ENCODE measurements at regions not wholly inside any gene's neighbourhood (a gene's known extent, or its start where the extent isn't known, plus 50 kb on each side); places are given as distances from the start of the nearest gene placed in this dataset.

- intact Hi-C loops (cut with micrococcal nuclease): no loop called here
Measured at GRCh38 chr9:117549444-117549843, 134.6 kb upstream of the ASTN2 start.

DNA sequence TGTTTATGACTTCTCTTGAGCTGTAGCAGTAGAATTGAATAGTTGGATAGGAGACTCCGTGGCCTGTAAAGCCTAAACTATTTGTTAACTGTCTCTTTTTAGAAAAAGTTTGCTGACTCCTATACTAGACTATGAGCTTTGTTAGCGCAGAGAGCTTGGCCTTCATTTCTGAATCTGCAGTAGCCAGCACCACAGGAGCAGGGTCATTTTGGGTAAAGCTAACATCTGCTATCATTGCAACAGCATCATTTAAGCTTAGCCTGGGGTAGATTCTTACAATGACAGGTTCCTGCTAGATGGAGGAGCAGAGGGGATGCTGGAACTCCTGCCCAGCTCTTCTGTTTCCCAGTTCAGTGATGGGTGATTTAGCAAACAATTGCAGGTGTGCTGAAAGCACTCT, 133.7 kb upstream of the ASTN2 start:
- intact Hi-C loops (cut with micrococcal nuclease): no loop called here

DNA sequence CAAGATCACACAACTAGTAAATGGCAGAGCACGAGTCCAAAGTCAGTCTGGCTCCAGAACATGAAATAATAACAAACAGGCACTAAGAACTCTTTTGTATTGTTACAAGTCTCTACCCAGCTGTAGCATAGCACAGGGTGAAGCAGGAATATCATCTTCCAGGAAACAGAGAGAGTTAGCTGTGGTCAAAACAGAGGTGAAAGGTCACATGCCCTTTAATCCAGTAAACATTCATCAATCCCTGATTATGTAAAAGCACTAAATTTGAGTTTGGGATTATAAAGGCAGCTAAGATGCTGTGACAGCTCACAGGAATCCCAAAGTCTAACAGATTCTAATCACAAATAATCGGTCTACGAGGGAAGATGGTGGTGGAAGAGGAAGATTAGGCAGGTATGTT, 133.0 kb upstream of the ASTN2 start:
- intact Hi-C loops (cut with micrococcal nuclease): no loop called here

GRCh38 chr9:117546894-117547678, 132.2 kb upstream of the ASTN2 start:
- intact Hi-C loops (cut with micrococcal nuclease): no loop called here

DNA sequence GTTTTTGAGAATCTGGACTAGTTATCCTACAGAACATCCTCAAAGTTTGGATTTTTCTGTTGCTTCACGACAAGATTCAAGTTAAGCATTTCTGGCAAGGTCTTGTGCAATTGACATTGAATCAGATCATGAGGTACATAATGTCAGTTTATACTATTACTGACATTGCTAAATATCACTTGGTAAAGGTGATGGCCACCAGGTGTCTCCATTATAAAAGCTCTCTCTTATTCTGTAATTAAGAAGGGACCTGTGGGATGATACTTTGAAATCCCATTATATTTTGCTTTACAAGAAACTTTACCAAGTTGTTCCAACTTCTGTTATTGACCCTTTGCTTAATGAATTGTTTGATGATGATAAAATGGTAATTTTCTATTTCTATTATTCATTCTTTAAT, 131.0 kb upstream of the ASTN2 start:
- intact Hi-C loops (cut with micrococcal nuclease): no loop called here

DNA sequence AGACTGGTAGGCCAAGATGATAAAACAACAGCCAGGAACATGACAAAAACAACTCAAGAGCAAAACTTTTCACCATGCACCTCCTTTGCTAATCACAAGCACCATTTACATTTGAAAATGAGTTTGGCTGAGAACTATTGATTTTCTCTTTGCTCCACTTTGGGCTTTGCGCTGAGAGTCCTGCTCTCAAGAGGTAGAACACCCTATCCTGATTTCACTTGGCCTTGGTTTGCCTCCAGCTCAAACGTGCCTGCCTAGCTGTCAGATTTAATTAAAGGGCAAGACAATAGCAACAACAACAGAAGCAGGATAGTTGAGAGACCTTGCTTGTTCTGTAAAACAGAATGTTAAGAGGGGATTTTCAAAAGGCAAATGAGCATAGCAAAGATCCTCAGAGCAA, 128.2 kb upstream of the ASTN2 start:
- intact Hi-C loops (cut with micrococcal nuclease): no loop called here

GRCh38 chr9:117542021-117542420, 127.2 kb upstream of the ASTN2 start:
- intact Hi-C loops (cut with micrococcal nuclease): no loop called here

DNA sequence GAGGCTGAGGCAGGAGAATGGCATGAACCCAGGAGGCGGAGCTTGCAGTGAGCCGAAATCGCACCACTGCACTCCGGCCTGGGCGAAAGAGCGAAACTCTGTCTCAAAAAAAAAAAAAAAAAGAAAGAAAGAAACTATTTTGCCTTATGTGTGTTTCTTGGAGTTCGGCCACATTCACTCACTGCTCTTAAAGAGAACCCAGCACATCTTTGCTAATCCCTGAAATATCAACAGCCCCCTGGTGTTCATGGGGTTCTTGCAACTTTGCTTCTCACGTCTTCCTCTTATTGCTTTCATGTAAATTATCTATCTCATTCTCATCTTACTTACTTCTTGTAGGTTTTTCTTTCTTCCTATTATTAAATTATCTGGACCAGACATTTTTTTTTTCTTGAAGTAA, 126.3 kb upstream of the ASTN2 start:
- intact Hi-C loops (cut with micrococcal nuclease): no loop called here

DNA sequence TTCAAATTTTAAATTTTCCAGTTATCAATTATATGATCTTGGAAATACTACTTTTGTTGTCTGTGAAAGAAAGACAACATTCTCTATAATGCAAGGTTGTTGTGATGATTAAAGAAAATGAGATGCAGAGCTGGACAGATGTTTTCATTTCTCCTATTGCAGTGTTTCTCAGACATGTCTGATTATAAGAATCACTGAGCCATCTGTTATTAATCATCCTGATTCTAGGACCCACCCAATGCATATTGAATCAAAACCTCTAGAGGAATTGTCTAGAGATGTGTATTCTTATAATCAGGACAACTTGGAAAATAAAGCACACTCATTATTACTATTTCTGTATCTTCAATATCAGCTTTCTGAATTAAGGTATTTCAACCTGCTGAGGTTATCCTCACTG, 121.1 kb upstream of the ASTN2 start:
- intact Hi-C loops (cut with micrococcal nuclease): no loop called here

GRCh38 chr9:117535434-117535833, 120.6 kb upstream of the ASTN2 start:
- intact Hi-C loops (cut with micrococcal nuclease): no loop called here

DNA sequence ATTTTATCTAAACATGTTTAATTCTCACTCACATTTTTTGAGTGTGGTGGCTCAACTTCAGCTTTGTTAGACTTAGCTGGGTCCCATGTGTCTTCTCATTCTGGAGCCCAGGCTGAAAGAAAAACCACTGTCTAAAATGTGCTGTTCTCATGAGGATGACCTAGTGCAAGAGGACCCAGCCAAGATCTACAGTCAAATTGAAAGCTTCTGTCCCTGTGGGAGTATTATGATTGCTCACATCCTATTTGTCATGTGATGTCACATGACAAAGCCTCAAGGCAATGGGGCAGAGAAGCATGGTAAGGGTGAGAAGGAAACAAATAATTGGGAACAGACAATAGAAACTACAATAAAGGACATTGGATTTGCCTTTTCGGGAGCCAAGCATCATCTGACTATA, 113.4 kb upstream of the ASTN2 start:
- intact Hi-C loops (cut with micrococcal nuclease): no loop called here

GRCh38 chr9:117526674-117527073, 111.8 kb upstream of the ASTN2 start:
- intact Hi-C loops (cut with micrococcal nuclease): no loop called here

DNA sequence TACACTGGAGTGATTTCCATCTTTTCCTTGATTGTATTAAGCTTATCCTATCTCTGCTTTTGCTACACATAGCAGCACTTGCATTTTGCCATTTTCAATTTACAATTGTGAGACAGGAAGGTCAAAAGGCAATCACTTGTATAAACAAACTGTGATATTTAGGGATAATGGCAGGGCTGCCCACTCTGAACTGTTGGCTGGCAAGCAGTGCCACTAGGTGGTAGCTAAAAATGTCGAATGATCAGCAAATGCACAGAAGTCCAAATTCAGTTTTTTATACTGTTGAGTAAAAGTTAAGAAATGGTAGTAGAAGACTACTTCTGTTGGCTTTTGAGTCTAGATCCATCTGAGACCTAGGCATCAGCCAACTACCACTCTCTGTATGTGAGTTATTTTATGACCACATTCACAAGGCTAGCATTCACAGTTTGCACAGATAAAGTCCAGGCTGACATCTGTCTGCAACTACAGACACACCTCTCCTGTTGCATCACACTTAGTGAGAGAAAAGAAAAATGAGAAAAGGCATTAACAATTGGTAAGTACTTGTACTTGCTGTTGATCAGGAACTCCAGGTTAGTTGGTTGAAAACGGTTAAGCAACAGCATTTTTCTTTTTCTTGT, 108.8 kb upstream of the ASTN2 start:
- intact Hi-C loops (cut with micrococcal nuclease): no loop called here

- intact Hi-C loops (cut with micrococcal nuclease): no loop called here
Measured at GRCh38 chr9:117521293-117521692, 106.4 kb upstream of the ASTN2 start.

DNA sequence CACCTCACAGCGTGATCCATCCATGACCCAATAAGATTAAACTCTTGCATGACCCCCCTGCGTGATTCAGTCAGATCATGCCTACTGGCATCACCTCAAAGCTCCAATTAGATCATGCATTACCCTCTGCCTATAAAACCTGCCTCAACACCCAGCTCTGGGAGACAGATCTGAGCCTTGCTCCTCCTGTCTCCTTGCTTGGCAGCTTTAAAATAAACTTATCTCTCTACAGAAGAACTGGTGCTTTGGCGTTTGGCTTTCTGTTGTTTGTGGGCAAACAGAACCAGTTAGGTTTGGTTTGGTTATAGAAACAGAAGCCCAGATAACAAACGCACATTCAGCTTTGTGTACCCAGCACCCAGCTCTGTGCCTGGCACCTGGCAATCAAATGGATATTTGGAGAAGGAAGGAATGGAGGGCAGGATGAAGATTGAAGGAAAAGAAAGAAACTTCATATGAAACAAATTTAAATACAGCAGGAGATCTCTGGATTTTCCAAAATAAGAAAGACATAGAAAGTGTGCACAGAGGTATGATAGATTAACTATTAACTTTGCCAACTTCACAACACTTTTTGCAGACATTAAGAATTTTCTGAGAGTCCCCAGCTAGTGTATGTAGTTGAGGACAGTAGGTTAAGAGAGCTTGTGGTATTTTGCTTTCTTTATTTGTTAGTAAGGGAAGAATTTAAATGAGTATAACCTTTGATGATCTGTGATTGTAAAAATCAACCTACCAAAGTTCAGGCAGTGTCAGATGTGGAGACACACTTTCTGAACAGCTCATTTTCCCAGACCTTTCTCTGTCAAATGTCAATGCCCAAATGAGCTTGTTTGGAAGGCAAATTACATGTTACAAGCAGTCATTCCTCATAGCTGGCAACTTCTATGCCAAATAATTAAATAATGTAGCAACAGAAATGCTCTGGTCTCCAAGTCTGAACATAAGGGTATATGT, 102.1 kb upstream of the ASTN2 start:
- intact Hi-C loops (cut with micrococcal nuclease): no loop called here

DNA sequence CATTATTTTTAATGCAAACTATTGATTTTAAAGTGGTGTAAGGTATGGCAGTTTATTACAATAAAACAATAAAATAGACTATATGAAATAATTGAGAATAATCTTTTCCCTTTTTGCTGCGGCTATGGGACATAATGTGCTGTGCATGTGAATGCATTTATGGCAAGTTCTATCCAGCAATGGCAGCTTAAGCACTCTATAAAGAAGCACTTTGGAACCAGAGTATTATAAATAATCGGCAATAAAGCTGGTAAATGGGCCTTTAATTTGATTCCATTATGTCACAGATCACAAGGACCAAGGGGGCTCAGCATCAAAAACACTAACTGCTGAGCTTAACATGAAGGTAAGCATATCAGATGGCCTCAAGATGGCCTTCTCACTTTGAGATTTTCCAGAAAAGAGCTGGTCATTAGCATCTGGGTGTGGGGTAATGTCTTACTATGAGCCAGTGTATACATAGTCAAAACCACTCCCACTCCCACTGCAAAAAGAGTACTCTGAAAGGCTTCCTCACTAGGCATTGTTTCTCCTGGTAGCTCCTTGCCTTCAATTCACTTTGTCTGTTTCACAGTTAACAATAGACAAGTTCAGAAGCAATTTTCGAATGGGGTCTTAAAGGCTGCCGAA, 97.1 kb upstream of the ASTN2 start:
- intact Hi-C loops (cut with micrococcal nuclease): no loop called here

GRCh38 chr9:117496307-117496706, 81.5 kb upstream of the ASTN2 start:
- intact Hi-C loops (cut with micrococcal nuclease): loop anchor here (10.0 kb wide), 1 partner anchor 288 kb away; no protein-coding TSS in a partner anchor

- intact Hi-C loops (cut with micrococcal nuclease): loop anchor here (10.0 kb wide), 1 partner anchor 290 kb away; no protein-coding TSS in a partner anchor
Measured at GRCh38 chr9:117494401-117495090, 79.7 kb upstream of the ASTN2 start.

- intact Hi-C loops (cut with micrococcal nuclease): loop anchor here (10.0 kb wide), 1 partner anchor 292 kb away; no protein-coding TSS in a partner anchor
Measured at GRCh38 chr9:117492476-117492875, 77.6 kb upstream of the ASTN2 start.

GRCh38 chr9:117491491-117491890, 76.6 kb upstream of the ASTN2 start:
- intact Hi-C loops (cut with micrococcal nuclease): loop anchor here (10.0 kb wide), 1 partner anchor 293 kb away; no protein-coding TSS in a partner anchor

GRCh38 chr9:117490199-117490598, 75.3 kb upstream of the ASTN2 start:
- intact Hi-C loops (cut with micrococcal nuclease): loop anchor here (10.0 kb wide), 1 partner anchor 295 kb away; no protein-coding TSS in a partner anchor

Data from T-helper 2 cell treated with Interferon-gamma antibody and Interleukin-4, amounts not matched to agents 100 ng/mL and 5 ng/mL, for 36 hours (primary cell).